GM23248 (cell line): ENCODE measurements at regions not wholly inside any gene's neighbourhood (a gene's known extent, or its start where the extent isn't known, plus 50 kb on each side); places are given as distances from the start of the nearest gene placed in this dataset.

ENCODE experiments used
- EZH2 ChIP-seq: fragments of 200-600 bp; sonication (generic); IDR thresholded peaks from 2 replicates; pipeline ENCODE4 v1.6.1; 2018; ENCODE audit warnings: antibody characterized with exemption, mild to moderate bottlenecking; ENCODE audit not compliant: insufficient read depth, poor library complexity, severe bottlenecking
- EZH2phosphoT487 ChIP-seq: fragments of 200-600 bp; sonication (generic); IDR thresholded peaks from 2 replicates; pipeline ENCODE4 v1.6.1; 2018; ENCODE audit warnings: antibody characterized with exemption, moderate library complexity, mild to moderate bottlenecking, low read depth; ENCODE audit not compliant: insufficient read depth

DNA sequence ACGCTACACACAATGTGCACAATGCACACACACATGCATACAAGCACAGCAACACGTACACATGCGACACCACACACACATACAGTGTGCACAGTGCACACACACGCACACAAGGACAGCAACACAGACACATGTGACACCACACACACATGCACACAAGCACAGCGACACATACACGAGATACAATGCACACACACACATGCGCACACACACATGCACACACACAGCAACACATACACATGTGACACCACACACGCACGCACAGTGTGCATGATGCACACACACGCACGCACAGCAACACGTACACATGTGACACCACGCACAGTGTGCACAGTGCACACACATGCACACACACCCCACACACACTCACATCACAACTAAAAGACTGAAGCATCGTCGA, 327.3 kb downstream of the THBS2 start:
- TF ChIP-seq EZH2phosphoT487: no peak
- TF ChIP-seq EZH2: no peak
